GM12865 (cell line): ENCODE measurements at regions not wholly inside any gene's neighbourhood (a gene's known extent, or its start where the extent isn't known, plus 50 kb on each side); places are given as distances from the start of the nearest gene placed in this dataset.

Experiments
- DNase-seq: peaks from one replicate; pipeline ENCODE4 v3.0.0; 2010; ENCODE audit warnings: low read depth
- H3K4me3 ChIP-seq: 2 replicates; pipeline ENCODE4 v1.5.1; 2011; ENCODE audit warnings: mild to moderate bottlenecking, low read depth, low read length, control low read depth
- TF ChIP-seq, protein P1 (sequence below): IDR thresholded peaks from 2 replicates; pipeline ENCODE4 v1.5.1; 2011; ENCODE audit warnings: low read length, control low read depth, low read depth, inconsistent platforms; ENCODE audit not compliant: insufficient read depth; ENCODE audit errors: missing control alignments

DNA sequence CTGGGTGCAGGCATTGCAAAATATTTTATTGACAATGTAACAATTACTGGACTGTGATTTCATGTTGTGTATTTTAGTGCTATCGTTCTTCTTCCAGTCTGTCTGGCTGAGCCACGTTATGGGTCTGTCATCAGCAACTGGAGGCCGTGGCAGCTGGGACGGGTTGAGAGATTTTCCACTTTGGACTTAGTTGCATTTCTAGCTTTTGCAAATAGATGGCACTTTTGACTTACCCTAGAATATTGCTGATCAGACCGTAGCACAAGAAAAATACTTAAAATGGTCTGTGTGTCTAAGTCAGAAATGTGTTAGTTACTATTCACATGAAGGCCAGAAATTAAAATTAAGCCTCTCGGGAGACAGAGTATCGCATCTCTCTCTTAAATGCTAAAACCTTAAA lies 211.1 kb downstream of the TEX29 start:
- TF ChIP-seq, protein P1, sequence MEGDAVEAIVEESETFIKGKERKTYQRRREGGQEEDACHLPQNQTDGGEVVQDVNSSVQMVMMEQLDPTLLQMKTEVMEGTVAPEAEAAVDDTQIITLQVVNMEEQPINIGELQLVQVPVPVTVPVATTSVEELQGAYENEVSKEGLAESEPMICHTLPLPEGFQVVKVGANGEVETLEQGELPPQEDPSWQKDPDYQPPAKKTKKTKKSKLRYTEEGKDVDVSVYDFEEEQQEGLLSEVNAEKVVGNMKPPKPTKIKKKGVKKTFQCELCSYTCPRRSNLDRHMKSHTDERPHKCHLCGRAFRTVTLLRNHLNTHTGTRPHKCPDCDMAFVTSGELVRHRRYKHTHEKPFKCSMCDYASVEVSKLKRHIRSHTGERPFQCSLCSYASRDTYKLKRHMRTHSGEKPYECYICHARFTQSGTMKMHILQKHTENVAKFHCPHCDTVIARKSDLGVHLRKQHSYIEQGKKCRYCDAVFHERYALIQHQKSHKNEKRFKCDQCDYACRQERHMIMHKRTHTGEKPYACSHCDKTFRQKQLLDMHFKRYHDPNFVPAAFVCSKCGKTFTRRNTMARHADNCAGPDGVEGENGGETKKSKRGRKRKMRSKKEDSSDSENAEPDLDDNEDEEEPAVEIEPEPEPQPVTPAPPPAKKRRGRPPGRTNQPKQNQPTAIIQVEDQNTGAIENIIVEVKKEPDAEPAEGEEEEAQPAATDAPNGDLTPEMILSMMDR = no peak
- no peak for DNase-seq
- no peak overlapping the region for H3K4me3 ChIP-seq

DNA sequence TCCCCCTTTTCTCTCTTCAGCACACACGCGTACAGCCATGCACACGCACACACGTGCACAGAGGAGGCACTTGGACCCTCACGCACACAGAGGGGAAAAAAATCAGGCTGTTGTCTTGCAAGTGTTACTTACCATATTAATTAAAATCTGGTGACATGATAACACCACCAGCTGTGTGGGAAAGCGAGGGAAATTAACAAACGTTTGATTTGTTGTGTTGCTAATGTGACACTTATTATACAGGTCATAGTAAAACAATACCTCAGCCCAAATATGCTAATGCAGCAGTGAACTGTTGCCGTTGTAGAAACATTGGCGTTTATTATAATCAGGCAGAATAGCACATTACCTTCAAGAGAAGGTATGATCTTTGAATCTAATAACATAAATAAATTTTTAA lies 211.7 kb downstream of the TEX29 start:
- DNase-seq = no peak
- TF ChIP-seq, protein P1 = no peak
- H3K4me3 ChIP-seq = no peak overlapping the region

DNA sequence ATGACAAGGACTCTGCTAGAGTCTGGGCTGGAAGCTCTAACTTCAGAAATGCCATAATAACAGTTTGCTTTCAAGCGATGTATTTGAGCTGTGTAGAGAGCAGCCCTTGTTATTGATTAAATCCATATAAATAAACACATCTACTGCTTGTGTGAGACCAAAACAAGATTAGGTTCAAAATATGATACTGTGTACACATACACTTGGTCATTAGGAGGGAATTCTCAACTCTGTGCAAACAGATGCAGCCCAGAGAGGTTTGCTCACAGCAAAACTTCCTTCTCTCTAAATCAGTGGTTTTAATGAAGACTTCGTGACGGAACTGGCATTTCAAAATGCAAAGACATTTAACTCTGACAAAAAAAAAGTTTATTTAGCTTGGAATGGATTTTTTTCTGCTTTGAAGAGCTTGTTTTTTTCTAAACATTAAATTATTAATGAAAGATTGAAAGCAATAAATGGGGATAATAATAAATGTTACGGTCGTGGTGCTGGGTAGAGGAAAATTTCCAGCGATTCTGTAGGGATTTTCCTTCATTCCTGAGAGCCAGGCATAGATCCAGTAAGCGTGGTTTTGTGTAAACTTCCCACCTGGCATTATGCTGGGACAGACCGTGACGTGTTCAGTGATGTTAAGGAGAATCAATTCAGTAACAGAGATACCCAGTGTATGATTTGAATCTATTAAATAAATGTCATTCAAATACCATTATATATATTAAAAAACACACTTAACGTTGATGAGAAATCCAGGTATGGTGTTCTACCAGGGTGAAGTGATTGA lies 213.7 kb downstream of the TEX29 start:
- no peak for DNase-seq
- H3K4me3 ChIP-seq = no peak overlapping the region
- TF ChIP-seq, protein P1 = no peak

DNA sequence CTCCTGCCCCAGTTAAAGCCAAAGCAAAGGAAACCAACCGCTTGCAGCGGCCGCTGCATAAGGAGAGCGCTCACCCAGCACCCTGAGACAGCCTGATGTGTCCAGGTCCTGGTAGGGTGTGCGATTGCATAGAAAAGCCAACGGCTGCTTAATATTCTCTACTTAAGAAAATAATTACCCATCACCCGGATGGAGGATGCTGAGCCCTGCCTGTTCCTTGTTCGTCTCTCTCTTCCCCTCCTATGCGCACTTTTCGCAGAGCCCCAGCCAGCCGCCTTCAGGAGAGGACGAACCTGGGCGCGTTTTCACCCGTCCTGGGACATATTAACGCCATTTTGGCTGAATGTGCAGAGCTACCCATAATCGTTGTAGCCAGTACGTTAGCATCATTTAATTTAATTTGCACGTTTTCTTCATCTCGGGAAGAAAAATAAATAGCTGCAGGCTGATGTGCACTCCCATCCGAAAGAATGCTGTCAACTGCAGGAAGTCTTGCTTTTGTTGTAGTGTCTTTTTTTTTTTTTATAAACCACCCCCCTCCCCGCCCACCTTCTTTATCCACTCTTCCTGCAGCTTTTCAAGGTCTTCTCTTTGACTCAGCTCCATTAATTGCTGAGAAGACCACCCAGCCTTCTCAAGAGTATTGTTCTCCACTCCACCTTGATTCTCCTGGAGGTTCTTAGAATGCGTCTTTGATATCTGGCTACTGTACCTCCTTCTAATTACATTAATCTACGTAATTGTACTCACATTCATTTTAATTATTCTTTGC lies 214.5 kb downstream of the TEX29 start:
- DNase-seq = no peak
- H3K4me3 ChIP-seq = no peak overlapping the region
- TF ChIP-seq, protein P1 = no peak

DNA sequence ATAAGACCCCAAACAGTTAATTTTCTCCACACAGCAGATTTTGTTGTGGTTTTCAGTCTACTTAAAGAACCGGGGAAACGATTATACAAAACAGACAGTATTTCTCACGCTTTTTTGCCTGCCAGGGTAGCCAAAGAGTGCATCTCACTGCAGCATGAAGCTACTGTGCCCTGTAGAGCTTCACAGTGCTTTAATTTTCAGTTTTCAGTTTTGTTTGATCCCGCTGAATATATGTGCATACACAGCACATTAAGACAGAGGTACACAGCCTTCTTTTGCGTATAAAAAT lies 215.0 kb downstream of the TEX29 start:
- no peak for DNase-seq
- no peak overlapping the region for H3K4me3 ChIP-seq
- TF ChIP-seq, protein P1 = no peak

DNA sequence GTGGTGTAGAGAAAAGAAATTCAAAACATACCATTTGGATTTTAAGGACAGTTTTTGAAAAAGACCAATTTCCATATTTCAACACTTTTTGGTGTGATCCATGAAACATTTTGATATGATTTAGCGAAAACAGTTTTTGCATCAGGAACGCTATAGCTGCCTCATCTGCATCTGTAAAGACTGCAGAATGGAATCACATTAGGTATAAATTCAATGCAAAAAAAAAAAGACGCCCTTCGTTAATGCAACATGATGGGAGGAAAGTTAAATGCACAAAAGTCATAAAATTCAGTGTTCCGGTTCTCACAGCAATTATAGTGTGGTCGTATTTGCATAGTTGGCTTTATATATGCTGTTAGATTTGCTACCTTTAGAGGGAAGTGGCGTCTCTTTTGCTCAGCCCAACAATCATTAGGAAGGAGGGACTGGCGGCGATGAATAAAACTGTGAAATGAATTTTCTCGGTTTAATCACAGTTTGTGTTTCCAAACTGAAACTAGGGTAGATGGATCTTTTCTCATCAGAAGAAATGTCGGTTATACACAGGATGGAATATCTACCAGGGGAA lies 215.7 kb downstream of the TEX29 start:
- no peak for DNase-seq
- TF ChIP-seq, protein P1 = no peak
- no peak overlapping the region for H3K4me3 ChIP-seq
